AG04450 (cell line): ENCODE measurements at regions not wholly inside any gene's neighbourhood (a gene's known extent, or its start where the extent isn't known, plus 50 kb on each side); places are given as distances from the start of the nearest gene placed in this dataset.

Experiments
- CTCF ChIA-PET: fragments of 300-600, 350-600 bp; formaldehyde crosslinking; extraction: SDS; loops from one replicate; lab custom pipeline; 2022; ENCODE audit warnings: antibody characterized with exemption, inconsistent platforms; lab: Charles Lee
- POLR2A ChIA-PET: fragments of 350-600 bp; formaldehyde crosslinking; extraction: SDS; loops from one replicate; lab custom pipeline; 2021; ENCODE audit warnings: antibody characterized with exemption, inconsistent platforms; lab: Yijun Ruan, JAX
- DNase-seq: peaks from one replicate; pipeline ENCODE4 v3.0.0-alpha.2; 2011; ENCODE audit warnings: low read depth, low spot score
- H3K27ac ChIP-seq: one replicate; pipeline ENCODE4 v1.5.1; 2012; ENCODE audit warnings: low read depth, low read length, control low read depth
- H3K27me3 ChIP-seq: one replicate; pipeline ENCODE4 v1.6.0; 2012; ENCODE audit warnings: low read length; ENCODE audit not compliant: control insufficient read depth, insufficient read depth
- H3K4me3 ChIP-seq: 2 replicates; pipeline ENCODE4 v1.5.1; 2011; ENCODE audit warnings: mild to moderate bottlenecking, low read depth, low read length, control low read depth
- H3K9me3 ChIP-seq: 2 replicates; pipeline ENCODE4 v1.5.1; 2012; ENCODE audit warnings: low read length; ENCODE audit not compliant: control insufficient read depth, insufficient read depth
- TF ChIP-seq, protein P1 (sequence below): IDR thresholded peaks from 2 replicates; pipeline ENCODE4 v1.5.1; 2011; ENCODE audit warnings: low read depth, low read length, control low read depth, inconsistent platforms

- ChIA-PET CTCF (no interaction called here), POLR2A (no interaction called here)
- no peak overlapping the region for H3K4me3 ChIP-seq
- H3K27ac ChIP-seq, result no peak overlapping the region
- peaks cover 25% of the 10 kb centered on the region for H3K27me3 ChIP-seq
- TF ChIP-seq, protein P1, sequence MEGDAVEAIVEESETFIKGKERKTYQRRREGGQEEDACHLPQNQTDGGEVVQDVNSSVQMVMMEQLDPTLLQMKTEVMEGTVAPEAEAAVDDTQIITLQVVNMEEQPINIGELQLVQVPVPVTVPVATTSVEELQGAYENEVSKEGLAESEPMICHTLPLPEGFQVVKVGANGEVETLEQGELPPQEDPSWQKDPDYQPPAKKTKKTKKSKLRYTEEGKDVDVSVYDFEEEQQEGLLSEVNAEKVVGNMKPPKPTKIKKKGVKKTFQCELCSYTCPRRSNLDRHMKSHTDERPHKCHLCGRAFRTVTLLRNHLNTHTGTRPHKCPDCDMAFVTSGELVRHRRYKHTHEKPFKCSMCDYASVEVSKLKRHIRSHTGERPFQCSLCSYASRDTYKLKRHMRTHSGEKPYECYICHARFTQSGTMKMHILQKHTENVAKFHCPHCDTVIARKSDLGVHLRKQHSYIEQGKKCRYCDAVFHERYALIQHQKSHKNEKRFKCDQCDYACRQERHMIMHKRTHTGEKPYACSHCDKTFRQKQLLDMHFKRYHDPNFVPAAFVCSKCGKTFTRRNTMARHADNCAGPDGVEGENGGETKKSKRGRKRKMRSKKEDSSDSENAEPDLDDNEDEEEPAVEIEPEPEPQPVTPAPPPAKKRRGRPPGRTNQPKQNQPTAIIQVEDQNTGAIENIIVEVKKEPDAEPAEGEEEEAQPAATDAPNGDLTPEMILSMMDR, result no peak
- DNase-seq, result no peak
- H3K9me3 ChIP-seq, result no peaks in the 10 kb centered on the region
These were observed 50.9 kb upstream of the NXT1 start for GRCh38 chr20:23299673-23300050.

DNA sequence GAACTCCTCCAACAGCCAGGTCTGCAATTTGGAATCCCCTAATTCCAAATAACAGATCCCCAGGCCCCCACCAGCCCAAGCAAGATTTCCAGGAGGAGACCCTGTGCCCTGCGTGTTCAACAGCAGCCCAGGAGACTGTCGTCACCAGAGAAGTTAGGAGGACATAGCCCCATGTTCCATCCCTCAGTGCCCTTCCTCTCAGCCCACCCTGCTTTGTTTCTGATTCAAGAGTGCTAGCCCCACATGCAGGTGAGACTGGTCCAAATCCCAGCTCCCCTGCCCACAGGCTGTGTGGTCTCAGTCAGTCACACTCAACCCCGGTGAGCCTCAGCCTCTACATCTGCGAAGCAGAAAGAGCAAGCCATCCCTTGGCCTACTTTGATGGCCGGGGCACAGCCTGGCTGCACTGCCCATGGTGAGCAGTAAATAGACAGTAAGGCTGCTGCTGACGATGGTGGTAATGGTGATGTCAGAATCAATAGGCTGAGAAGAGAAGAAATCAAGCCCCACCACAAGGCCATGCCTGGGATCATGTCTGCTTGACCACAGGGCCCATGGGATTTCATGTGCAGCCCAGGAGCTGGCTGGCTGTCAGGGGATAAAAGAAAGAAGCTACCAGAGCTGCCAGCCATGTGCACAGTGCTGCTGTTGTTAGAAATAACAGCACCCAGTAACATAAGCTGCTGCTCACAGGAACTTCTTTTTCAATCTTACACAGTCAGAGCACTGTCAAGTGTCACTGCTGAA is 51.5 kb upstream of the NXT1 start:
- H3K27me3 ChIP-seq, result peaks cover 27% of the 10 kb centered on the region
- DNase-seq, result no peak
- ChIA-PET CTCF (no interaction called here), POLR2A (no interaction called here)
- no peak overlapping the region for H3K4me3 ChIP-seq
- TF ChIP-seq, protein P1, result no peak
- H3K27ac ChIP-seq, result no peak overlapping the region
- no peaks in the 10 kb centered on the region for H3K9me3 ChIP-seq

DNA sequence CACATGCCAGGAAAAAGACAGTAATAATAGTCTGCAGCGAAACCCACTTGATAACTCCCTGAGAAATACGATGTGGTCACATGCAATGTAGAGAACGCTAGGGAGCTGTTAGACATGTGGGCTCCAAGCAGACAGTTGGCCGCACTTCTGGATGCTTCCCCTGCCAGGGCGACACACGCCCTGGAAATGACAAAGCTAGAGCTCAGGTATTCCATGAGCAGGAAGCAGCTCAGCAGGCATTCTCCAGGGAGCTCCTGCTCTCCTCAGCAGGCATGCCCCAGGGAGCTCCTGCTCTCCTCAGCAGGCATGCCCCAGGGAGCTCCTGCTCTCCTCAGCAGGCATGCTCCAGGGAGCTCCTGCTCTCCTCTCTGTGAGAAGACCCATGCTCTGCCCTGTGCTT is 52.4 kb upstream of the NXT1 start:
- Histone ChIP-seq H3K27ac (no peak overlapping the region), H3K9me3 (no peaks in the 10 kb centered on the region), H3K27me3 (peaks cover 36% of the 10 kb centered on the region), H3K4me3 (no peak overlapping the region)
- ChIA-PET POLR2A (no interaction called here), CTCF (no interaction called here)
- DNase-seq, result no peak
- TF ChIP-seq, protein P1, result no peak

DNA sequence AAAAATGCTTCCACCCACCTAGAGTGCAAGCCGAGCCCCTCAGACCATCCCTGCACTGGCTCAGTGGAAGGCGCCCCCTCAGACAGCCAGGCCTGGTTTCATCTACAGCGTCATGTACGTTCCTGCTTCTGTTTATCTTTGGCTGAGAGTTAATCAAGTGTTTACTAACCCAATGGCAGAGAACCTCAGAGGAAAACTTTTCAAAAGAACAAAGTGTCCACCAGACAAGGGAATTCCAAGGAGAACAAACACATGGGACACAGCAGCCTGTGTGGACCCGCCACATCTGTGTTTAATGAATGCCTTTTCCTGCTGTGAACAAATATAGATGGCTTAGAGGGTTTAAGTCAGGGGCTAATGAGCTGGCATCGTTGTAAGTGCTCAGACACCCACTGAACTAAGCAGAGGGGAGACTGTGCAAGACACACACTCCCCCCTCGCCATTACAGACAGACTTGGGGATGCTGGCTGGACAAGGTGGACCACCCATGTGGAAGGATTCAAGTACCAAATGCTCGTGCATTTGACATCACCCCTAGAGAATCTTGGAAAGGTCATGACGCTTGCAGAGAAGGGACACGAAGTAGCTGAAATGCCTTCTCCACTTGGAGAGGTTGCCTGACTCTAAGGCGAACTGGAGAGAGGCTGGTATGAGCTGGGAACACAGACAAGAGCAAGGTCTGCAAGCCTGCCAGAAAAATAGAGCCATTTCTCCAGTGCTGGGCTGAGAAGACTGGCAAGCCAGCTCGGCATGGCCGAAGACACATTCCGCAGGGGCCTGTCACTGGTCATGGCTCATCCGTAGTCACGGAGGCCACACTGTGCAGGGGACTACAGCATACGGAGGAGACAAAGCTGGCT is 53.5 kb upstream of the NXT1 start:
- TF ChIP-seq, protein P1, result no peak
- no peak for DNase-seq
- Histone ChIP-seq H3K4me3 (no peak overlapping the region), H3K9me3 (no peaks in the 10 kb centered on the region), H3K27ac (no peak overlapping the region), H3K27me3 (peaks cover 34% of the 10 kb centered on the region)
- ChIA-PET CTCF (no interaction called here), POLR2A (no interaction called here)

- no peak overlapping the region for H3K27ac ChIP-seq
- POLR2A ChIA-PET, result no interaction called here
- TF ChIP-seq, protein P1, result no peak
- CTCF ChIA-PET, result no interaction called here
- DNase-seq, result no peak
- H3K9me3 ChIP-seq, result no peaks in the 10 kb centered on the region
- H3K4me3 ChIP-seq, result no peak overlapping the region
- peaks cover 34% of the 10 kb centered on the region for H3K27me3 ChIP-seq
These were observed 54.7 kb upstream of the NXT1 start for GRCh38 chr20:23295934-23296333.
